ENCODE measurements at regions not wholly inside any gene's neighbourhood (a gene's known extent, or its start where the extent isn't known, plus 50 kb on each side); places are given as distances from the start of the nearest gene placed in this dataset.
"Not testable (repeated sequence)": the region's sequence is repeated elsewhere in the genome, so short reads cannot be mapped to it uniquely, and the experiment has no call there.

- not testable (repeated sequence) for H3K4me1 ChIP-seq (ENCODE audit: control insufficient read depth, insufficient read depth, low read length); H3K9me3 ChIP-seq (replicated peaks; ENCODE audit: low read length); H3K27me3 ChIP-seq (ENCODE audit: control insufficient read depth, insufficient read depth, low read length); H3K4me2 ChIP-seq (ENCODE audit: low read length); H3K4me3 ChIP-seq (ENCODE audit: low read length); H3K36me3 ChIP-seq (ENCODE audit: insufficient read depth, low read length); H3K9ac ChIP-seq (ENCODE audit: low read depth, low read length)
Measured at GRCh38 chr21:27768046-27768637, 801.3 kb upstream of the ADAMTS5 start.

DNA sequence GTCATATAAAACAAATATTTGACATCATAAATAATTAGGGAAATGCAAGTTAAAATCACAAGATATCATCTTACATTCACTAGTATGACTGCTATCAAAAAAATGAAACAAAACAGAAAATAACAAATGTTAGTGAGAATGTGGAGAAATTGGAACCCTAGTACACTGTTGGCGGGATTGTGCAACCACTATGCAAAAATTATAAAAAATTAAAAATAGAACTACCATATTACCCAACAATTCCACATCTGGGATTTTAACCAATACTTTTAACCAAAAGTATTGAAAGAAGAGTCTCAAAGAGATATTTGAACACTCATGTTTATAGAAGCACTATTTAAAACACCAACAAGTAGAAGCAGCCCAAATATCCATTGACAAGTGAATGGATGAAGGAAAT, 797.2 kb upstream of the ADAMTS5 start:
- H3K4me1 ChIP-seq (ENCODE audit: control insufficient read depth, insufficient read depth, low read length): no peaks in the 10 kb centered on the region
- H3K9me3 ChIP-seq (replicated peaks; ENCODE audit: low read length): no peaks in the 10 kb centered on the region
- no peaks in the 10 kb centered on the region for H3K36me3 ChIP-seq (ENCODE audit: insufficient read depth, low read length)
- H3K4me2 ChIP-seq (ENCODE audit: low read length): no peak overlapping the region
- H3K27me3 ChIP-seq (ENCODE audit: control insufficient read depth, insufficient read depth, low read length): no peaks in the 10 kb centered on the region
- H3K9ac ChIP-seq (ENCODE audit: low read depth, low read length): no peak overlapping the region
- H3K4me3 ChIP-seq (ENCODE audit: low read length): no peak overlapping the region

GRCh38 chr21:27761623-27762022, 794.7 kb upstream of the ADAMTS5 start:
- Histone ChIP-seq H3K9ac (ENCODE audit: low read depth, low read length) (no peak overlapping the region), H3K27me3 (ENCODE audit: control insufficient read depth, insufficient read depth, low read length) (no peaks in the 10 kb centered on the region), H3K4me2 (ENCODE audit: low read length) (no peak overlapping the region), H3K4me3 (ENCODE audit: low read length) (no peak overlapping the region), H3K36me3 (ENCODE audit: insufficient read depth, low read length) (no peaks in the 10 kb centered on the region), H3K9me3 (replicated peaks; ENCODE audit: low read length) (no peaks in the 10 kb centered on the region), H3K4me1 (ENCODE audit: control insufficient read depth, insufficient read depth, low read length) (no peaks in the 10 kb centered on the region)

GRCh38 chr21:27759820-27760219, 792.9 kb upstream of the ADAMTS5 start:
- Histone ChIP-seq H3K9ac (ENCODE audit: low read depth, low read length) (no peak overlapping the region), H3K9me3 (replicated peaks; ENCODE audit: low read length) (no peaks in the 10 kb centered on the region), H3K27me3 (ENCODE audit: control insufficient read depth, insufficient read depth, low read length) (no peaks in the 10 kb centered on the region), H3K4me3 (ENCODE audit: low read length) (no peak overlapping the region), H3K36me3 (ENCODE audit: insufficient read depth, low read length) (no peaks in the 10 kb centered on the region), H3K4me1 (ENCODE audit: control insufficient read depth, insufficient read depth, low read length) (no peaks in the 10 kb centered on the region), H3K4me2 (ENCODE audit: low read length) (no peak overlapping the region)

- Histone ChIP-seq H3K4me2 (ENCODE audit: low read length) (no peak overlapping the region), H3K27me3 (ENCODE audit: control insufficient read depth, insufficient read depth, low read length) (no peaks in the 10 kb centered on the region), H3K4me3 (ENCODE audit: low read length) (no peak overlapping the region), H3K9me3 (replicated peaks; ENCODE audit: low read length) (no peaks in the 10 kb centered on the region), H3K9ac (ENCODE audit: low read depth, low read length) (no peak overlapping the region), H3K4me1 (ENCODE audit: control insufficient read depth, insufficient read depth, low read length) (no peaks in the 10 kb centered on the region), H3K36me3 (ENCODE audit: insufficient read depth, low read length) (no peaks in the 10 kb centered on the region)
Measured at GRCh38 chr21:27759091-27759659, 792.3 kb upstream of the ADAMTS5 start.

DNA sequence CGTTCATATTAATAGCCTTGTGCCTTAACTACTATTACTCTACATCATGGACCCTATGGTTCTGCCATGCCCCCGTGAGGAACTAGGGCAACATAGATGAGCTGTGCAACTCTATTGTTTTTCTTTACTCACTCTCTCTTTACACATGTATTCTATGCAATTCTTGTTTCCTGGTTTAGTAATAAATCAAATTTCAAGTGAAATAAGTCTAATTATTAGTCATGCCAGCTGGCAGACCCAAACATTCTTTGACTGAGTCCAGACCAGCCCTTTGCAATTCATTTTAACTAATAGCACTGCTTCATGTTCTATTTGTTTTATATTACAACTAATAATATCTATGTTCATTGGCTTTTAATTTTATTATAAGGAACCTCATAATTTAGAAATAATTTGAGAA, 789.3 kb upstream of the ADAMTS5 start:
- Histone ChIP-seq H3K4me2 (ENCODE audit: low read length) (no peak overlapping the region), H3K4me1 (ENCODE audit: control insufficient read depth, insufficient read depth, low read length) (no peaks in the 10 kb centered on the region), H3K4me3 (ENCODE audit: low read length) (no peak overlapping the region), H3K9me3 (replicated peaks; ENCODE audit: low read length) (no peaks in the 10 kb centered on the region), H3K36me3 (ENCODE audit: insufficient read depth, low read length) (no peaks in the 10 kb centered on the region), H3K27me3 (ENCODE audit: control insufficient read depth, insufficient read depth, low read length) (no peaks in the 10 kb centered on the region), H3K9ac (ENCODE audit: low read depth, low read length) (no peak overlapping the region)

- Histone ChIP-seq H3K4me2 (ENCODE audit: low read length) (no peak overlapping the region), H3K4me3 (ENCODE audit: low read length) (no peak overlapping the region), H3K9me3 (replicated peaks; ENCODE audit: low read length) (no peaks in the 10 kb centered on the region), H3K9ac (ENCODE audit: low read depth, low read length) (no peak overlapping the region), H3K4me1 (ENCODE audit: control insufficient read depth, insufficient read depth, low read length) (no peaks in the 10 kb centered on the region), H3K36me3 (ENCODE audit: insufficient read depth, low read length) (no peaks in the 10 kb centered on the region), H3K27me3 (ENCODE audit: control insufficient read depth, insufficient read depth, low read length) (no peaks in the 10 kb centered on the region)
Measured at GRCh38 chr21:27743971-27744564, 777.2 kb upstream of the ADAMTS5 start.

DNA sequence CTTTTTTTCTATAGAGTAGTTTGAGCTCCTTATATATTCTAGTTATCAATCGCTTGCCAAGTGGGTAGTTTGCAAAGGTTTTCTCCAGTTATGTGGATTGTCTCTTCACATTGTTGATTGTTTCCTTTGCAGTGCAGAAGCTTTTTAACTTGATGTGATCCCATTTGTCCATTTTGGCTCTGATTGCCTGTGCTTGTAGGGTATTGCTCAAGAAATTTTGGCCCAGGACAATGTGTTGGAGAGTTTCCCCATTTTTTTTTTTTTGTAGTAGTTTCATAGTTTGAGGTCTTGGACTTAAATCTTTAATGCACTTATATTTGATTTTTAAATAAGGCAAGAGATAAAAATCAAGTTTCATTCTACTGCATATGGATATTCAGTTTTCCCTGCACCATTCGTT, 774.8 kb upstream of the ADAMTS5 start:
- Histone ChIP-seq H3K4me2 (ENCODE audit: low read length) (no peak overlapping the region), H3K4me3 (ENCODE audit: low read length) (no peak overlapping the region), H3K4me1 (ENCODE audit: control insufficient read depth, insufficient read depth, low read length) (no peaks in the 10 kb centered on the region), H3K9me3 (replicated peaks; ENCODE audit: low read length) (no peaks in the 10 kb centered on the region), H3K27me3 (ENCODE audit: control insufficient read depth, insufficient read depth, low read length) (no peaks in the 10 kb centered on the region), H3K36me3 (ENCODE audit: insufficient read depth, low read length) (no peaks in the 10 kb centered on the region), H3K9ac (ENCODE audit: low read depth, low read length) (no peak overlapping the region)

DNA sequence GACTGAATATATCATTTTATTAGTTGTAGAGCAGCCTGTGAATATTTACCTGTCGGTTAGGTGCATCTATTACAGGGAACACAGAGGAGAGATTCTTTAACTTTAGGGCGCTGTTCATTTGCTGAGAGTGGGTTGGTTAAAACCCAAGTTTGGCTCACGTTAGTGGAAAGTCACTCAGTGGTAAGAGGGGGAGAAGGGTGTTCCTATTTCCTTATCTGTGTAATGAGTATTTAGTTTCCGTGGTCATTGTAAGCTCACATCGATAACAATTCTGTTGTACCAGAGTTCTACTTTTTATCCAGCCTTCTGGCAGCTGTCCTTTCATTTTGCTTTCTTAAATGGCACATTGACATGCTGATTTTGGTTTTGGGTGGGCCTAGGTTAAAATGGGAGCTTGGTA, 773.2 kb upstream of the ADAMTS5 start:
- Histone ChIP-seq H3K27me3 (ENCODE audit: control insufficient read depth, insufficient read depth, low read length) (no peaks in the 10 kb centered on the region), H3K4me3 (ENCODE audit: low read length) (no peak overlapping the region), H3K4me1 (ENCODE audit: control insufficient read depth, insufficient read depth, low read length) (no peaks in the 10 kb centered on the region), H3K36me3 (ENCODE audit: insufficient read depth, low read length) (no peaks in the 10 kb centered on the region), H3K9ac (ENCODE audit: low read depth, low read length) (no peak overlapping the region), H3K4me2 (ENCODE audit: low read length) (no peak overlapping the region), H3K9me3 (replicated peaks; ENCODE audit: low read length) (no peaks in the 10 kb centered on the region)

- Histone ChIP-seq H3K9ac (ENCODE audit: low read depth, low read length) (no peak overlapping the region), H3K4me3 (ENCODE audit: low read length) (no peak overlapping the region), H3K27me3 (ENCODE audit: control insufficient read depth, insufficient read depth, low read length) (no peaks in the 10 kb centered on the region), H3K4me1 (ENCODE audit: control insufficient read depth, insufficient read depth, low read length) (peaks cover 4% of the 10 kb centered on the region), H3K9me3 (replicated peaks; ENCODE audit: low read length) (no peaks in the 10 kb centered on the region), H3K4me2 (ENCODE audit: low read length) (no peak overlapping the region), H3K36me3 (ENCODE audit: insufficient read depth, low read length) (no peaks in the 10 kb centered on the region)
Measured at GRCh38 chr21:27739187-27739586, 772.3 kb upstream of the ADAMTS5 start.

DNA sequence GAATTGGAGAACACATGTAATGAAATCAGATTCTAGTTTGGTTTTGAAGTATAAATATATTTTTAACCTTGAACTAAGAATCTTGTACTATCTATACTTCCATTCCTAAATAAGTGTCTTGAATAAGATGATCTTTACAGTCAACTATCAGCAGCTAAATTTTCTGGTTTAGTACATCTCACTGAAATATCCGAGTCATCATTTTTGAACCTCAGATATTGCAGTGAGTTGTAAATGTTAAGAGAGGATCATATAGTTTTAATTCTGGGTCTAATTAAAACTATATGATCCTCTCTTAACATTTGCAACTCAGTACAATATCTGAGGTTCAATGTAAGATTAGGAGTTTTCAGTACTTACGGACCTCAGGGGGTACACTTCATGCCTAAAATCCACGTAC, 768.8 kb upstream of the ADAMTS5 start:
- no peak overlapping the region for H3K4me3 ChIP-seq (ENCODE audit: low read length)
- no peak overlapping the region for H3K4me2 ChIP-seq (ENCODE audit: low read length)
- no peak overlapping the region for H3K9ac ChIP-seq (ENCODE audit: low read depth, low read length)

GRCh38 chr21:27734146-27734545, 767.3 kb upstream of the ADAMTS5 start:
- Histone ChIP-seq H3K9me3 (replicated peaks; ENCODE audit: low read length) (peaks cover 2% of the 10 kb centered on the region), H3K4me3 (ENCODE audit: low read length) (no peak overlapping the region), H3K36me3 (ENCODE audit: insufficient read depth, low read length) (no peaks in the 10 kb centered on the region)

More for the DNA sequence above, 768.8 kb upstream of the ADAMTS5 start:
- H3K9me3 ChIP-seq (replicated peaks; ENCODE audit: low read length): no peaks in the 10 kb centered on the region
- no peaks in the 10 kb centered on the region for H3K36me3 ChIP-seq (ENCODE audit: insufficient read depth, low read length)
- H3K27me3 ChIP-seq (ENCODE audit: control insufficient read depth, insufficient read depth, low read length): no peaks in the 10 kb centered on the region
- H3K4me1 ChIP-seq (ENCODE audit: control insufficient read depth, insufficient read depth, low read length): peaks cover 8% of the 10 kb centered on the region

More at GRCh38 chr21:27734146-27734545, 767.3 kb upstream of the ADAMTS5 start:
- H3K27me3 ChIP-seq (ENCODE audit: control insufficient read depth, insufficient read depth, low read length): no peaks in the 10 kb centered on the region
- H3K4me2 ChIP-seq (ENCODE audit: low read length): no peak overlapping the region
- H3K9ac ChIP-seq (ENCODE audit: low read depth, low read length): no peak overlapping the region
- peaks cover 8% of the 10 kb centered on the region for H3K4me1 ChIP-seq (ENCODE audit: control insufficient read depth, insufficient read depth, low read length)

Data from skeletal muscle satellite cell (primary cell).